Panc1 (cell line): ENCODE measurements at regions not wholly inside any gene's neighbourhood (a gene's known extent, or its start where the extent isn't known, plus 50 kb on each side); places are given as distances from the start of the nearest gene placed in this dataset.

Experiments used
- ATAC-seq: fragments of 200-7000 bp; cut with Tn5 transposase; 2 replicates; pipeline ENCODE4 v1.9.1; 2020; ENCODE audit warnings: mild to moderate bottlenecking, moderate library complexity
- BruUV-seq: library from RNA; stranded (reverse); fragments of 400-500 nt; replicated peaks from 2 replicates; lab custom pipeline; 2021; lab: Mats Ljungman, UMichigan
- CTCF ChIA-PET: fragments of 300-600 bp; sonication (Branson Sonifier 250); formaldehyde crosslinking; loops from one replicate; lab custom pipeline; 2022; ENCODE audit warnings: antibody characterized with exemption; lab: Charles Lee
- POLR2A ChIA-PET: fragments of 300-600 bp; sonication (Branson Sonifier 250); formaldehyde crosslinking; loops from one replicate; lab custom pipeline; 2022; ENCODE audit warnings: antibody characterized with exemption; lab: Charles Lee
- DNase-seq: peaks from one replicate; pipeline ENCODE4 v3.0.0-alpha.2; 2010; ENCODE audit warnings: low read depth, low spot score
- H3K27ac ChIP-seq: 2 replicates; pipeline ENCODE4 v1.5.1; 2011; ENCODE audit warnings: mild to moderate bottlenecking, low read length, inconsistent platforms
- H3K27me3 ChIP-seq: fragments of 200-500 bp; sonication (Bioruptor generic); 2 replicates; pipeline ENCODE4 v1.6.0; 2014; ENCODE audit warnings: low read length, inconsistent platforms; ENCODE audit not compliant: control insufficient read depth, insufficient read depth
- H3K36me3 ChIP-seq: fragments of 200-500 bp; sonication (Bioruptor generic); 2 replicates; pipeline ENCODE4 v1.5.1; 2014; ENCODE audit warnings: inconsistent platforms, mild to moderate bottlenecking, low read length, moderate library complexity; ENCODE audit not compliant: control insufficient read depth, insufficient read depth
- H3K4me1 ChIP-seq: 2 replicates; pipeline ENCODE4 v1.5.1; 2011; ENCODE audit warnings: inconsistent platforms, mild to moderate bottlenecking, low read length, moderate library complexity; ENCODE audit not compliant: control insufficient read depth, insufficient read depth
- H3K4me3 ChIP-seq, 2 experiments: 2 replicates each; pipeline ENCODE4 v1.5.1; 2011 to 2012; ENCODE audit warnings: low read depth in 2 of 2, low read length in 2 of 2, mild to moderate bottlenecking in 2 of 2, inconsistent platforms in 1 of 2, moderate library complexity in 1 of 2
- H3K9me3 ChIP-seq: fragments of 200-500 bp; sonication (Bioruptor generic); 2 replicates; pipeline ENCODE4 v1.5.1; 2014; ENCODE audit warnings: low read depth, mild to moderate bottlenecking, inconsistent platforms, low read length, moderate library complexity; ENCODE audit not compliant: control insufficient read depth, insufficient read depth
- CTCF ChIP-seq: fragments of 450-650 bp; IDR thresholded peaks from 2 replicates; pipeline ENCODE4 v1.5.1; 2017; ENCODE audit warnings: mild to moderate bottlenecking
- POLR2AphosphoS5 ChIP-seq: IDR thresholded peaks from 2 replicates; pipeline ENCODE4 v1.6.1; 2012; ENCODE audit warnings: mild to moderate bottlenecking, low read depth, low read length, moderate library complexity
- REST ChIP-seq, 2 experiments: IDR thresholded peaks; 2 replicates each; pipeline ENCODE4 v1.6.1; 2011 to 2012; ENCODE audit warnings: low read depth in 2 of 2, control low read depth in 1 of 2, low read length in 1 of 2, mild to moderate bottlenecking in 1 of 2, moderate library complexity in 1 of 2; ENCODE audit not compliant: insufficient read depth in 1 of 2
- SIN3A ChIP-seq: IDR thresholded peaks from 2 replicates; pipeline ENCODE4 v1.6.1; 2012; ENCODE audit warnings: low read depth, mild to moderate bottlenecking, low read length, moderate library complexity, borderline replicate concordance; ENCODE audit not compliant: insufficient read depth
- TCF7L2 ChIP-seq: IDR thresholded peaks from 2 replicates; pipeline ENCODE4 v1.6.1; 2011; ENCODE audit warnings: mild to moderate bottlenecking, low read depth, low read length, inconsistent platforms
- in situ Hi-C: cut with HindIII; loops from 2 replicates; pipeline ENCODE4 v1.10.0; 2016; ENCODE audit warnings: low sequenced_read_pairs, low pct_unique_long_range_greater_than_20kb
- intact Hi-C: fragments of 100-400 bp; cut with micrococcal nuclease; formaldehyde crosslinking; loops from one replicate; pipeline ENCODE4 v1.10.0; 2022; ENCODE audit not compliant: unreplicated experiment

- POLR2A ChIA-PET, result no interaction called here
- Histone ChIP-seq H3K9me3 (no peaks in the 10 kb centered on the region), H3K4me3 (no peak overlapping the region), H3K27ac (no peak overlapping the region), H3K27me3 (no peaks in the 10 kb centered on the region), H3K4me1 (no peaks in the 10 kb centered on the region), H3K36me3 (no peaks in the 10 kb centered on the region)
- no peak for TF ChIP-seq SIN3A
- TF ChIP-seq REST (IDR thresholded peaks at IDR 0.05; ENCODE audit: insufficient read depth in 1 of 2, low read depth in 2 of 2, low read length in 1 of 2), result no peak
- CTCF ChIA-PET, result no interaction called here
- ATAC-seq (no peak), DNase-seq (no peak)
- in situ Hi-C loops (no loop called here), intact Hi-C loops (no loop called here)
- no TSS peak for BruUV-seq
These were observed 1392.4 kb upstream of the CELF2 start for GRCh38 chr10:9625304-9625703.

- intact Hi-C loops, result no loop called here
- TF ChIP-seq SIN3A, result no peak
- no peak for TF ChIP-seq TCF7L2
- TF ChIP-seq CTCF, result no peak
- no peak for TF ChIP-seq REST (IDR thresholded peaks at IDR 0.05; ENCODE audit: insufficient read depth in 1 of 2, low read depth in 2 of 2, low read length in 1 of 2)
- no peak for TF ChIP-seq POLR2AphosphoS5
- no peak overlapping the region for H3K4me3 ChIP-seq
- in situ Hi-C loops, result no loop called here
- ChIA-PET CTCF (no interaction called here), POLR2A (no interaction called here)
- H3K9me3 ChIP-seq, result no peaks in the 10 kb centered on the region
- no peak overlapping the region for H3K27ac ChIP-seq
- BruUV-seq, result no TSS peak
- H3K4me1 ChIP-seq, result no peaks in the 10 kb centered on the region
- H3K27me3 ChIP-seq, result no peaks in the 10 kb centered on the region
- no peaks in the 10 kb centered on the region for H3K36me3 ChIP-seq
- DNase-seq (no peak), ATAC-seq (no peak)
These were observed 1383.2 kb upstream of the CELF2 start for GRCh38 chr10:9634466-9634865.
